ENCODE measurements at regions not wholly inside any gene's neighbourhood (a gene's known extent, or its start where the extent isn't known, plus 50 kb on each side); places are given as distances from the start of the nearest gene placed in this dataset.

- TF ChIP-seq CEBPB (IDR thresholded peaks at IDR 0.05; ENCODE audit: low read depth): no peak
- no peak for TF ChIP-seq RAD21 (IDR thresholded peaks at IDR 0.05; ENCODE audit: low read depth)
- no peak for TF ChIP-seq ELF1 (IDR thresholded peaks at IDR 0.05; ENCODE audit: borderline replicate concordance, low read depth)
- TF ChIP-seq TCF7L2 (IDR thresholded peaks at IDR 0.05; ENCODE audit: borderline replicate concordance, extremely low read depth, insufficient read depth, insufficient read length): no peak
- TF ChIP-seq ATF3 (IDR thresholded peaks at IDR 0.05): no peak
- TF ChIP-seq FOSL1 (IDR thresholded peaks at IDR 0.05; ENCODE audit: low read depth): no peak
- TF ChIP-seq ZFX (IDR thresholded peaks at IDR 0.05): no peak
- TF ChIP-seq EZH2 (IDR thresholded peaks at IDR 0.05): no peak
- no peak for TF ChIP-seq JUND (IDR thresholded peaks at IDR 0.05)
- no peak for TF ChIP-seq EGR1 (IDR thresholded peaks at IDR 0.05; ENCODE audit: low read depth)
- Histone ChIP-seq H3K4me3 (replicated peaks in 1 of 2; ENCODE audit: low read depth in 1 of 2, low read length in 2 of 2) (no peak overlapping the region), H3K4me1 (ENCODE audit: control insufficient read depth in 1 of 2, insufficient read depth in 2 of 2, low read length in 2 of 2) (no peaks in the 10 kb centered on the region), H3K4me2 (ENCODE audit: low read length) (no peak overlapping the region), H3K27ac (ENCODE audit: low read depth, low read length) (no peak overlapping the region), H3K9ac (ENCODE audit: low read length) (no peak overlapping the region), H4K20me1 (ENCODE audit: insufficient read depth) (no peaks in the 10 kb centered on the region), H3K9me2 (ENCODE audit: insufficient read depth) (0 out of 2 replicates have a peak, but pooled peaks cover 2% of the 10 kb centered on the region), H3K27me3 (ENCODE audit: insufficient read depth, low read length) (no peaks in the 10 kb centered on the region), H3K9me3 (ENCODE audit: control insufficient read depth in 1 of 2, insufficient read depth in 1 of 2, low read depth in 1 of 2, low read length in 2 of 2) (no peaks in the 10 kb centered on the region), H3K79me2 (ENCODE audit: insufficient read depth, low read length) (no peaks in the 10 kb centered on the region), H3K36me3 (ENCODE audit: control insufficient read depth in 1 of 2, insufficient read depth in 2 of 2, low read length in 2 of 2) (no peaks in the 10 kb centered on the region), H2AFZ (ENCODE audit: low read depth, low read length, poor library complexity, severe bottlenecking) (no peak overlapping the region)
- POLR2A ChIA-PET: no interaction called here
- RAD21 ChIA-PET (ENCODE audit: low non-redundant PET in 1 of 2, low total read pairs in 2 of 2, uncharacterized antibody in 2 of 2, unreplicated experiment in 2 of 2): no interaction called here
- ATAC-seq (no peak), DNase-seq (ENCODE audit: low read depth, low spot score) (no peak)
- BruUV-seq (replicated peaks): no TSS peak
- CTCF ChIA-PET: no interaction called here
- intact Hi-C loops (cut with micrococcal nuclease): no loop called here
These were observed 58.5 kb downstream of the NPY1R start for GRCh38 chr4:163273922-163274321.

- no peak overlapping the region for H3K4me3 ChIP-seq (replicated peaks in 1 of 2; ENCODE audit: low read depth in 1 of 2, low read length in 2 of 2)
- no peak overlapping the region for H2AFZ ChIP-seq (ENCODE audit: low read depth, low read length, poor library complexity, severe bottlenecking)
- H3K36me3 ChIP-seq (ENCODE audit: control insufficient read depth in 1 of 2, insufficient read depth in 2 of 2, low read length in 2 of 2): no peaks in the 10 kb centered on the region
- ChIA-PET CTCF (no interaction called here), POLR2A (no interaction called here), RAD21 (ENCODE audit: low non-redundant PET in 1 of 2, low total read pairs in 2 of 2, uncharacterized antibody in 2 of 2, unreplicated experiment in 2 of 2) (no interaction called here)
- BruUV-seq (replicated peaks): no TSS peak
- no peaks in the 10 kb centered on the region for H3K79me2 ChIP-seq (ENCODE audit: insufficient read depth, low read length)
- no peaks in the 10 kb centered on the region for H3K27me3 ChIP-seq (ENCODE audit: insufficient read depth, low read length)
- 0 out of 2 replicates have a peak, but pooled peaks cover 2% of the 10 kb centered on the region for H3K9me2 ChIP-seq (ENCODE audit: insufficient read depth)
- no peaks in the 10 kb centered on the region for H4K20me1 ChIP-seq (ENCODE audit: insufficient read depth)
- H3K4me2 ChIP-seq (ENCODE audit: low read length): no peak overlapping the region
- H3K9me3 ChIP-seq (ENCODE audit: control insufficient read depth in 1 of 2, insufficient read depth in 1 of 2, low read depth in 1 of 2, low read length in 2 of 2): no peaks in the 10 kb centered on the region
- DNase-seq (ENCODE audit: low read depth, low spot score) (no peak), ATAC-seq (no peak)
- intact Hi-C loops (cut with micrococcal nuclease): no loop called here
- H3K4me1 ChIP-seq (ENCODE audit: control insufficient read depth in 1 of 2, insufficient read depth in 2 of 2, low read length in 2 of 2): no peaks in the 10 kb centered on the region
- no peak overlapping the region for H3K9ac ChIP-seq (ENCODE audit: low read length)
- H3K27ac ChIP-seq (ENCODE audit: low read depth, low read length): no peak overlapping the region
- TF ChIP-seq SP1 (IDR thresholded peaks at IDR 0.05; ENCODE audit: low read depth) (no peak), MAX (IDR thresholded peaks at IDR 0.05) (no peak), ZFX (IDR thresholded peaks at IDR 0.05) (no peak), POLR2AphosphoS5 (IDR thresholded peaks at IDR 0.05; ENCODE audit: low read depth, low read length) (no peak), YY1 (IDR thresholded peaks at IDR 0.05; ENCODE audit: extremely low read depth, insufficient replicate concordance, low read depth, low read length) (no peak), CEBPB (IDR thresholded peaks at IDR 0.05; ENCODE audit: low read depth) (no peak), EZH2phosphoT487 (IDR thresholded peaks at IDR 0.05; ENCODE audit: borderline replicate concordance) (no peak), FOSL1 (IDR thresholded peaks at IDR 0.05; ENCODE audit: low read depth) (no peak), ELF1 (IDR thresholded peaks at IDR 0.05; ENCODE audit: borderline replicate concordance, low read depth) (no peak), TCF7L2 (IDR thresholded peaks at IDR 0.05; ENCODE audit: borderline replicate concordance, extremely low read depth, insufficient read depth, insufficient read length) (no peak), CTCF (IDR thresholded peaks at IDR 0.05 in 2 of 3, conservative IDR thresholded peaks at IDR 0.05 in 1 of 3; ENCODE audit: borderline replicate concordance in 1 of 3, insufficient read depth in 1 of 3, low read depth in 2 of 3, low read length in 2 of 3) (no peak), ATF3 (IDR thresholded peaks at IDR 0.05) (no peak), EGR1 (IDR thresholded peaks at IDR 0.05; ENCODE audit: low read depth) (no peak)
These were observed 59.2 kb downstream of the NPY1R start for GRCh38 chr4:163273203-163273602.

Measured in HCT116 (cell line).